DND-41 (cell line): ENCODE measurements at regions not wholly inside any gene's neighbourhood (a gene's known extent, or its start where the extent isn't known, plus 50 kb on each side); places are given as distances from the start of the nearest gene placed in this dataset.

Experiments
- ATAC-seq: fragments of 200-7000 bp; cut with Tn5 transposase; 3 replicates; pipeline ENCODE4 v1.9.1; 2021; ENCODE audit warnings: low read depth; ENCODE audit not compliant: insufficient read depth
- DNase-seq: peaks from one replicate; pipeline ENCODE4 v3.0.0-alpha.2; 2020
- H2AFZ ChIP-seq: 2 replicates; pipeline ENCODE4 v1.6.0; 2012; ENCODE audit warnings: low read depth, low read length
- H3K27ac ChIP-seq: 2 replicates; pipeline ENCODE4 v1.5.1; 2012; ENCODE audit warnings: low read length, inconsistent platforms
- H3K27me3 ChIP-seq: fragments of 200-600 bp; sonication (generic); 2 replicates; pipeline ENCODE4 v1.6.0; 2012; ENCODE audit warnings: low read length, mild to moderate bottlenecking, inconsistent platforms; ENCODE audit not compliant: insufficient read depth, poor library complexity
- H3K36me3 ChIP-seq: 2 replicates; pipeline ENCODE4 v1.5.1; 2012; ENCODE audit warnings: low read length, inconsistent platforms; ENCODE audit not compliant: insufficient read depth
- H3K4me1 ChIP-seq: 2 replicates; pipeline ENCODE4 v1.5.1; 2012; ENCODE audit warnings: mild to moderate bottlenecking, low read length; ENCODE audit not compliant: insufficient read depth
- H3K4me2 ChIP-seq: 2 replicates; pipeline ENCODE4 v1.6.0; 2012; ENCODE audit warnings: mild to moderate bottlenecking, moderate library complexity, low read length, inconsistent platforms; ENCODE audit not compliant: insufficient read depth
- H3K4me3 ChIP-seq, 2 experiments: fragments of 200-600 bp in 1 of 2; shearing (Covaris generic) in 1 of 2; 2 replicates each; pipeline ENCODE4 v1.5.1; 2012 to 2016; ENCODE audit warnings: inconsistent platforms in 2 of 2, low read length in 2 of 2, mild to moderate bottlenecking in 2 of 2, low read depth in 1 of 2, moderate library complexity in 1 of 2
- H3K79me2 ChIP-seq: 2 replicates; pipeline ENCODE4 v1.6.0; 2012; ENCODE audit warnings: low read length, inconsistent platforms; ENCODE audit not compliant: insufficient read depth
- H3K9ac ChIP-seq: 2 replicates; pipeline ENCODE4 v1.6.0; 2012; ENCODE audit warnings: low read depth, mild to moderate bottlenecking, inconsistent platforms, low read length, moderate library complexity
- H3K9me3 ChIP-seq: 2 replicates; pipeline ENCODE4 v1.5.1; 2012; ENCODE audit warnings: low read length, moderate library complexity, mild to moderate bottlenecking, inconsistent platforms; ENCODE audit not compliant: insufficient read depth, severe bottlenecking
- H4K20me1 ChIP-seq: 2 replicates; pipeline ENCODE4 v1.6.0; 2012; ENCODE audit warnings: low read length; ENCODE audit not compliant: insufficient read depth
- EZH2 ChIP-seq: IDR thresholded peaks from 3 replicates; pipeline ENCODE4 v1.6.1; 2012; ENCODE audit warnings: borderline replicate concordance, low read depth, mild to moderate bottlenecking, moderate library complexity, low read length, inconsistent platforms; ENCODE audit not compliant: severe bottlenecking
- TF ChIP-seq, protein P1 (sequence below): IDR thresholded peaks from 2 replicates; pipeline ENCODE4 v1.5.1; 2012; ENCODE audit warnings: borderline replicate concordance, low read length, moderate library complexity, mild to moderate bottlenecking; ENCODE audit not compliant: poor library complexity, severe bottlenecking; ENCODE audit errors: extremely low read depth

DNA sequence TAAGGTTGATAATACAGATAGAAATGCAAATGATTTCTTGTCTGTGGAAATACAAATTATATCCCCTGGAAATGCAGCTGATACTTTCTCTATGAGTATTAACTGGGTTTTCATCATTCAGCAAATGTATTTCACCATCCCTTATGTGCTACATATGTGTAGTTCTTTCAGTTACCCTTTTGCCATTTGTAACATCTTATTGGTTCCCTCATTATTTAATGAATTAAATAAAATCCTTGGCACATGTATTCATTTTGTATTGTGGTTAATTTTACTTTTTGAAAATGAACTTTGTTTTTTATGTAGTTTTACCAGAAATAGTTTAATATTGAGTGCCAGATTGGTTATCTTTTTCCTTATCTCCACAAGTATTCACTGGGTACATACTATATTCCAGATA is 89.9 kb upstream of the DEPDC1 start:
- no peaks in the 10 kb centered on the region for H3K27me3 ChIP-seq
- DNase-seq (no peak), ATAC-seq (no peak)
- TF ChIP-seq, protein P1, sequence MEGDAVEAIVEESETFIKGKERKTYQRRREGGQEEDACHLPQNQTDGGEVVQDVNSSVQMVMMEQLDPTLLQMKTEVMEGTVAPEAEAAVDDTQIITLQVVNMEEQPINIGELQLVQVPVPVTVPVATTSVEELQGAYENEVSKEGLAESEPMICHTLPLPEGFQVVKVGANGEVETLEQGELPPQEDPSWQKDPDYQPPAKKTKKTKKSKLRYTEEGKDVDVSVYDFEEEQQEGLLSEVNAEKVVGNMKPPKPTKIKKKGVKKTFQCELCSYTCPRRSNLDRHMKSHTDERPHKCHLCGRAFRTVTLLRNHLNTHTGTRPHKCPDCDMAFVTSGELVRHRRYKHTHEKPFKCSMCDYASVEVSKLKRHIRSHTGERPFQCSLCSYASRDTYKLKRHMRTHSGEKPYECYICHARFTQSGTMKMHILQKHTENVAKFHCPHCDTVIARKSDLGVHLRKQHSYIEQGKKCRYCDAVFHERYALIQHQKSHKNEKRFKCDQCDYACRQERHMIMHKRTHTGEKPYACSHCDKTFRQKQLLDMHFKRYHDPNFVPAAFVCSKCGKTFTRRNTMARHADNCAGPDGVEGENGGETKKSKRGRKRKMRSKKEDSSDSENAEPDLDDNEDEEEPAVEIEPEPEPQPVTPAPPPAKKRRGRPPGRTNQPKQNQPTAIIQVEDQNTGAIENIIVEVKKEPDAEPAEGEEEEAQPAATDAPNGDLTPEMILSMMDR: no peak
- no peak for TF ChIP-seq EZH2
- H2AFZ ChIP-seq: no peak overlapping the region
- H3K4me2 ChIP-seq: no peak overlapping the region
- no peaks in the 10 kb centered on the region for H3K4me1 ChIP-seq
- no peak overlapping the region for H3K9ac ChIP-seq
- no peaks in the 10 kb centered on the region for H3K9me3 ChIP-seq
- H3K4me3 ChIP-seq: no peak overlapping the region
- no peaks in the 10 kb centered on the region for H3K36me3 ChIP-seq
- H3K27ac ChIP-seq: no peak overlapping the region
- H4K20me1 ChIP-seq: no peaks in the 10 kb centered on the region
- H3K79me2 ChIP-seq: no peaks in the 10 kb centered on the region

- H3K4me1 ChIP-seq: no peaks in the 10 kb centered on the region
- no peaks in the 10 kb centered on the region for H3K36me3 ChIP-seq
- no peaks in the 10 kb centered on the region for H4K20me1 ChIP-seq
- no peak overlapping the region for H3K4me3 ChIP-seq
- no peak overlapping the region for H3K9ac ChIP-seq
- no peak for DNase-seq
- no peaks in the 10 kb centered on the region for H3K27me3 ChIP-seq
- no peak overlapping the region for H3K4me2 ChIP-seq
- no peak overlapping the region for H3K27ac ChIP-seq
- no peak for TF ChIP-seq EZH2
- TF ChIP-seq, protein P1: no peak
- H3K79me2 ChIP-seq: no peaks in the 10 kb centered on the region
- no peaks in the 10 kb centered on the region for H3K9me3 ChIP-seq
- ATAC-seq: no peak
- no peak overlapping the region for H2AFZ ChIP-seq
Measured at GRCh38 chr1:68588304-68588703, 91.4 kb upstream of the DEPDC1 start.

DNA sequence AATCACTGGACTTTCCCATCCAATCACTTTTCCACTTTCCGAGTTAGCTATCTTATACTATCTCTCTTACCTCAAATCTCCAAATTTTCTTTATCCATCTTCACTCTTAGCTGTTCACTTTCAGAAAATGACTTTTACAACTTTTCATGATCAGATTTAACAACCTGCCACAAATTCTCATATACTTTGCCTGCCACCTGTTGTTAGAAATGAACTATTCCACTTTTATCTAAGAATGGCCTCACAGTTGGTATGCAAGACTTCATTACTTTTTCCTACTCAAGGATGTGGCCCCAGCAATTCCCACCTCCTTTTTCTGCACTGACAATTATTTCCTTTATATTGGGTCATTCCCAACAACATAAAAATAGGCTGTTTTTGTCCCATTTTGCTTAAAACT is 93.6 kb upstream of the DEPDC1 start:
- H3K36me3 ChIP-seq: no peaks in the 10 kb centered on the region
- no peaks in the 10 kb centered on the region for H3K27me3 ChIP-seq
- H3K9ac ChIP-seq: no peak overlapping the region
- H3K79me2 ChIP-seq: no peaks in the 10 kb centered on the region
- H4K20me1 ChIP-seq: no peaks in the 10 kb centered on the region
- H3K4me1 ChIP-seq: no peaks in the 10 kb centered on the region
- no peak overlapping the region for H3K4me2 ChIP-seq
- H3K9me3 ChIP-seq: no peaks in the 10 kb centered on the region
- no peak overlapping the region for H3K27ac ChIP-seq
- DNase-seq (no peak), ATAC-seq (no peak)
- no peak overlapping the region for H2AFZ ChIP-seq
- no peak overlapping the region for H3K4me3 ChIP-seq
- TF ChIP-seq, protein P1: no peak
- no peak for TF ChIP-seq EZH2

- Histone ChIP-seq H3K4me1 (no peaks in the 10 kb centered on the region), H3K4me2 (no peak overlapping the region), H3K4me3 (no peak overlapping the region), H3K79me2 (no peaks in the 10 kb centered on the region), H4K20me1 (no peaks in the 10 kb centered on the region), H2AFZ (no peak overlapping the region), H3K27ac (no peak overlapping the region), H3K27me3 (no peaks in the 10 kb centered on the region), H3K9me3 (no peaks in the 10 kb centered on the region), H3K36me3 (no peaks in the 10 kb centered on the region), H3K9ac (no peak overlapping the region)
- ATAC-seq: no peak
- no peak for DNase-seq
- TF ChIP-seq, protein P1: no peak
- TF ChIP-seq EZH2: no peak
Measured at GRCh38 chr1:68594851-68595250, 98.0 kb upstream of the DEPDC1 start.
